H54 (cell line): ENCODE measurements at regions not wholly inside any gene's neighbourhood (a gene's known extent, or its start where the extent isn't known, plus 50 kb on each side); places are given as distances from the start of the nearest gene placed in this dataset.

ENCODE experiments used
- DNase-seq: peaks from one replicate; pipeline ENCODE4 v3.0.0; 2011; ENCODE audit warnings: low spot score, mixed read lengths; ENCODE audit not compliant: insufficient read length
- FAIRE-seq: peaks from 3 replicates; lab custom pipeline; 2011; peaks lifted over from hg19 to GRCh38; lab: Jason Lieb, UNC
- POLR2A ChIP-seq: IDR thresholded peaks from 2 replicates; pipeline ENCODE4 v1.6.1; 2011; ENCODE audit warnings: low read depth, mild to moderate bottlenecking, low read length

- TF ChIP-seq POLR2A: no peak
- no peak for DNase-seq
- FAIRE-seq: no peak
These were observed 246.1 kb downstream of the PIK3C3 start for GRCh38 chr18:42201137-42201536.

- no peak for DNase-seq
- no peak for TF ChIP-seq POLR2A
- no peak for FAIRE-seq
These were observed 256.2 kb downstream of the PIK3C3 start for GRCh38 chr18:42211201-42211600.

- FAIRE-seq (no peak), DNase-seq (no peak)
- TF ChIP-seq POLR2A: no peak
These were observed 267.5 kb downstream of the PIK3C3 start for GRCh38 chr18:42222557-42222956.

- no peak for FAIRE-seq
These were observed 273.5 kb downstream of the PIK3C3 start for GRCh38 chr18:42228581-42228980.

GRCh38 chr18:42229211-42230210, 274.5 kb downstream of the PIK3C3 start:
- FAIRE-seq (no peak), DNase-seq (no peak)
- no peak for TF ChIP-seq POLR2A

More at GRCh38 chr18:42228581-42228980, 273.5 kb downstream of the PIK3C3 start:
- no peak for TF ChIP-seq POLR2A
- no peak for DNase-seq

GRCh38 chr18:42230636-42231035, 275.6 kb downstream of the PIK3C3 start:
- DNase-seq: no peak
- TF ChIP-seq POLR2A: no peak
- no peak for FAIRE-seq

- no peak for TF ChIP-seq POLR2A
- DNase-seq: no peak
- FAIRE-seq: no peak
These were observed 276.2 kb downstream of the PIK3C3 start for GRCh38 chr18:42231284-42231683.

- no peak for TF ChIP-seq POLR2A
- no peak for DNase-seq
- FAIRE-seq: no peak
These were observed 276.8 kb downstream of the PIK3C3 start for GRCh38 chr18:42231796-42232195.

GRCh38 chr18:42233908-42234307, 278.9 kb downstream of the PIK3C3 start:
- no peak for FAIRE-seq
- no peak for DNase-seq
- TF ChIP-seq POLR2A: no peak

GRCh38 chr18:42242758-42243157, 287.7 kb downstream of the PIK3C3 start:
- FAIRE-seq (no peak), DNase-seq (no peak)
- TF ChIP-seq POLR2A: no peak

GRCh38 chr18:42245137-42245536, 290.1 kb downstream of the PIK3C3 start:
- FAIRE-seq: no peak
- no peak for TF ChIP-seq POLR2A
- DNase-seq: no peak

GRCh38 chr18:42255908-42256765, 301.1 kb downstream of the PIK3C3 start:
- DNase-seq (no peak), FAIRE-seq (no peak)
- no peak for TF ChIP-seq POLR2A

GRCh38 chr18:42258301-42258965, 303.4 kb downstream of the PIK3C3 start:
- FAIRE-seq (no peak), DNase-seq (no peak)
- TF ChIP-seq POLR2A: no peak

- no peak for FAIRE-seq
- no peak for DNase-seq
- no peak for TF ChIP-seq POLR2A
These were observed 306.7 kb downstream of the PIK3C3 start for GRCh38 chr18:42261731-42262130.
